HG03280 (cell line): ENCODE measurements at regions not wholly inside any gene's neighbourhood (a gene's known extent, or its start where the extent isn't known, plus 50 kb on each side); places are given as distances from the start of the nearest gene placed in this dataset.

Experiments used
- ATAC-seq: cut with Tn5 transposase; IDR thresholded peaks from one replicate; pipeline ENCODE4 v1.9.1; 2021; ENCODE audit warnings: mild to moderate bottlenecking, moderate library complexity; ENCODE audit not compliant: unreplicated experiment

DNA sequence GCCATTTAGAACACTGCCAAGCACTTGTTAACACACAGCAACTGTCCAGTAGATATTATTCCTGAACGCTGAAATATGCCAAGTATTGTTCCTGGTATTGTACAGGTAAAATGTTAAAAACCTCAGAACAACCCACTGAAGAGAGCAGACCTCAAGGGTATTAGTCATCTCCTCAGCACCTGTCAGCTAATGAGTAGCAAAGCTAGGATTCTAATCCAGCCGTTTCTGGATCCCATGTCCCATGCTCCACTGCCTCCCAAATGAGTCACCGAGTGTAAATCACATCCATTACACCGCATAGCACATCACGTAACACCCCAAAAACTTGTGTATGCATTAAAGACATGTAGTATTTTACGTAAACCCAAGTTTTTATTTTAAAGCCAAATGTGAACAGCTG lies 705.4 kb upstream of the TENM4 start:
- ATAC-seq, result no peak

DNA sequence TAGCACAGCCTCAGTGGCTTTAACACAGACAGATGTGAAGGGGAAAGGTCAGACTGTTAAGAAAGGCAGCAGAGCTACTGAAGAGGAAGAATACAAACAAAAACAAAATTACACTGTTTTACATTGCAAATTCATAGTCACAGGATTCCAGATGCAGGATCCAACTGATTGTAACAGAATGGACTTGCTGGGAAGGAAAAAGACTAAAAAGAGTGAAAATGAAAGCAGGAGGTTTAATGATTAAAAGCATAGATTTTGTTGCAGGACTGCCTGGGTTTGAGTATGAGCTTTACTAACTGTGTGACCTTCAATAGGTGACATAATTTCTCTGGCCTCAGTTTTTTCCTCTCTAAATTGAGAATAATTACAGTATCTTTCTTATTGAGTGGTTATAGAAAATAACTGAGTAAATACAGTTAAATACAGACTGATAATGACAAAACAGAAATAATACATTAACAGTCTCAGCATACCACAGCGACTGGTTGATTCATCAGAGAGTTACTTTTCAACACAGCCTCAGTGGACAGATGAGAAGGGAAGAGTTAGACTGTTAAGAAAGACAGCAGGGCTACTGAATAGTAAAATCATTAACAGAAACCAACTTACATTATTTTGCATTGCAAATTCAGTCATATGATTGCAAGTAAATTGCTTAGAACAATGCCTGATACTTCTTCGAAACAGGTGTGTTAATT lies 704.2 kb upstream of the TENM4 start:
- no peak for ATAC-seq

DNA sequence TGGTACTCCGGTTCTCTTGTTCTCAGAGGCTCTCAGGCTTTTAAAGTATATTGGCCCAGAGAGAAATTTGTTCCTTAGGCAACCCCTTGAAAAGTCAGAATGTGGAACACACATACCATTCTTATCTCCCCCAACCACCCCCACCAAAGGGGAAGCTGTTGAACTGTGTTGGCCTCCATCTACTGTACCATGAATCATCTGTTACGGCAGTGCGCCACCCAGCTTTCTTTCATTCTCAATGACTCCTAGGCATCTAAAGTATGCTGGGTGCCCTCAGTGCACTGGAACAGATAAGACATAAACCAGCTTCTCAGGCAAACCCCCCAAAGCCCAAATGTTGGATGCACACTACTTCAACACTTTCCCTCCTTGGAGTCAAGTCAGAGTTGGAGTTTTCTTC lies 696.2 kb upstream of the TENM4 start:
- ATAC-seq, result no peak

DNA sequence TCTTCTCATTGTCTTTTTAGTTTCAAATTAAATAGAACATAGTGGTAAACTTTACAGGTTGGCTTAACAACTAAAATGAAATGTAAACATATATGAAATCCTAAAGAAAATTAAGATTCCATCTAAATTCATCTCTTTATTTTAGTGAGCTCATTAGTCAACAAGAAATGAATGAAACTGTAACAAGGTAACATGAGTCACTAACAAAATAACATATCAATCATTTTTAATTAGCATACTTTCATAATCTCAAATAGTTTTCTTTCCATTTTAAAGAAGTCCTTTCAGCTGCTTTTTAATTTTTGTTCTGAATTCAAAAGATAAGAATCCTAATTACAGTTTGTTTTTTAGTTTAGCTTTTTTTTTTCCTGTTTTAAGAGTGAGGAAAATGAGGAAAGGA lies 688.6 kb upstream of the TENM4 start:
- ATAC-seq, result no peak

DNA sequence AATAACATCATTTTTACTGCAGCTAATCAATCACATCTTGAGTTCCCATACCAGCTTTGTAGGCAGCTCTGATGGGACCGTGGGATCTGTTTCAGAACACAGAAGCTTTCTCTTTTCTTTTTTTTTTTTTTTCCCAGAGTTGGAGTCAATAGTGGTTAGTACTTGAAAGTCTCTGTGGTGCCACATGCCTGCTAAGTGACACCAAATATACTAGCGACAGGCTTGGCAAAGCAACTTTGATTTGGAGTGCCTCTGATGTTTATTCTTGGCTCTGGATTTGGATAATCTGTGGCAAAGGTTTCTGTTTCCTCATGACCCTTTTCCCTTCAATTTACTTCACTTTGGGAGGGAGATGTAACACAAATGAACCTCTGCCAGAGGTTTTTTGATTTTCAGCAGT lies 681.4 kb upstream of the TENM4 start:
- no peak for ATAC-seq

DNA sequence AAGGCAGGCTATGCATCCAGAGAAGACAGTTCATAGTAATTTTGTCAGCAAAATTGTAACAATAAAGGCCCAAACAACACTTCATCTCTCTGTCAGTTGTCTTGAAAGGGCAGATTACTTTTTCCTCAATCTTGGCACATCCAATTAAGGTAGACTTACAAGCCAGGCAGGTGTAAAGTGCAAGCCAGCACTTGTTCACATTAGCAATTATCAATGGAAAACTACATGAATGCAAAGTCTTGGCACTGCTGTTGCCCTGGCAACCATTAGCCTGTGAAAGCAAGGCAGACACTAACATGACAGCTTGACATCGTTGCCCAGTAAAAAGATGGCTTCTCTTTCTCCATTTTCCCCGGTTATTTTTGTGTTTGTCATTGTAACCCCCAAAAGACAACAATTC lies 677.2 kb upstream of the TENM4 start:
- no peak for ATAC-seq

DNA sequence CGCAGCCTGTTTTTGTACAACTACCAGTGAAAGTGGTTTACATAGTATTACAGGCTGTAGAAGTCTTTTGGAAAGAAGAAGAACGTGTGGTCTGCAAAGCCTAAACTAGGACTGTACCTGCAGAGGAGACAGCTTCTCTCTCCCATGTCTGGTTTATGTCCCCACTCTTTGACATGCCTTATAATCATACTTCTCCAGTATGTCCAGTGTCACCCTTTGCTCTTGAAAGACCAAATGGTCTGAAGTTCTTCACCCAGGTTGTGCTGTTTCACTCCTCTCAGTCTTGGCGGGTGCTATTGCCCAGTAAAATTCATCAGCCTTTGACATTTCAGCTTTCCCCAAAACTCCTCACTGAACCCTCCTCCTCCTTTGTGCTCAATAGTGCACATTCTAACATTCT lies 676.0 kb upstream of the TENM4 start:
- no peak for ATAC-seq

DNA sequence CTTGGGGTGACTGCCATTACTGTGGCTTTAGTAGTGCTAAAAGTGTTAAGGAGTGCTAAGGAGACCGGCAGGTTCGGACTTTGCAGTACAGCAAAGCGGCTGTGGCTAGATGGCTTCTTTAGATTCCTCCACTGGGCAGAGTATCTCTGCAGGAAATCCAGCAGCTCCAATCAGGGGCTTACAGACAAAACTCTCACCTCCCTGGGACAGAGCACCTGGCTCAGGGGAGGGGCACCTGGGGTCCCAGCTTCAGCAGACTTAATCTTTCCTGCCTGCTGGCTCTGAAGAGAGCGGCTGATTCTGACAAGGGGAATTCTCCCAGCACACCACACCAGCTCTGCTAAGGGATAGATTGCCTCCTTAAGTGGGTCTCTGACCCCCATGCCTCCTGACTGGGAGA lies 668.8 kb upstream of the TENM4 start:
- no peak for ATAC-seq

DNA sequence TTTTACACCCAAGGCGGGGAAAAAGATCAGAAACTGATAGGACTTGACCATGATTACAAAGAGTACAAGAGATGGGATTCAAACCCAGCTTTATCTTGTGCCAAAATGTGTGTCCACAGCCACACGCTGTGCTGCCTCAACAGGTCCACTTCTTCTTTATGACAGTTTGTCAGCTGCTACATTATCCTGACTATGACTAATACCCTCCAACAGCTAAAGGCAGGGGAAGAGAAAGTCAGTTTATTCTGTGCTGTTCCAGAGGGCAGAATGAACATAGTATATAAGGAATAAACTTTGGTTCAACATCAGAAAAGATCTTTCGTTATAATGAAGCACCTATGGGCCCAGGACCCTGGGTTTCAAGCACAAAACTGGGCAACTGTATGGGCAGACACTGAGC lies 668.2 kb upstream of the TENM4 start:
- ATAC-seq, result no peak

DNA sequence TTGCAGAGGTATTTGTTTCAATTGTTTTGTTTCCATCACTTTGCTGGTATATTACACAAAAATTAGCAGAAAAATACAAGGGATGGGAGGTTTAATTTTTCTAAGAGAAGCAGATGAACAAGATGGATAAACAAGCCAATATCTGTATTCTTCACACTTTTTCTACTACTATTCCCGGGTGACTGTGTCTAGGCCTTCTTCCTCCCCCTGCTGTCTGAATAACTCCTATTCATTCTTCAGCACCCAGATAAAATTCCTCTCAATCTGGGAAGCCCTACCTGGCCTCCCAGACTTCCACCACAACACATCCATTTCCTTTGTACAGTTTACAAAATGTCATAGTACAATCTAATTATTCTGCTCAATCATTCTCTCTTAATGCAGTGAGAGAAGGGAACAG lies 666.6 kb upstream of the TENM4 start:
- no peak for ATAC-seq

DNA sequence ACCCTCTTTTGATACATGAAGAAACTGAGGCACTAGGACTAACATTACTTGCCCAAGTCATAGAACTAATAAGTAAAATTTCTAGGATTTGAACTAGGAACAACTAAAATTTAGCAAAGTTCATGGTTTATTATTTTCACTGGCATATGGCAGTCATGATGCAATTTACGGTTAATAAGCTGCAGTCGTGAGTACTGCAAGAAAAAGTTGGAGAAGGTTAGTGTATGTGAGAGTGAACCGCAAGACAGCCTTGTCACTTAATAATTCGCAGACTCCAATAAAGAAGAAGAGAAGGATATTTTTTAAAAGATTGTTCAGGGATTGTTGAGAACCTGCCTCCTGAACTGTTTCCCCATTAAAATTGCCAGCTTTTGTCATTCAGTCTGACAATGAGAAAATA lies 663.4 kb upstream of the TENM4 start:
- no peak for ATAC-seq

DNA sequence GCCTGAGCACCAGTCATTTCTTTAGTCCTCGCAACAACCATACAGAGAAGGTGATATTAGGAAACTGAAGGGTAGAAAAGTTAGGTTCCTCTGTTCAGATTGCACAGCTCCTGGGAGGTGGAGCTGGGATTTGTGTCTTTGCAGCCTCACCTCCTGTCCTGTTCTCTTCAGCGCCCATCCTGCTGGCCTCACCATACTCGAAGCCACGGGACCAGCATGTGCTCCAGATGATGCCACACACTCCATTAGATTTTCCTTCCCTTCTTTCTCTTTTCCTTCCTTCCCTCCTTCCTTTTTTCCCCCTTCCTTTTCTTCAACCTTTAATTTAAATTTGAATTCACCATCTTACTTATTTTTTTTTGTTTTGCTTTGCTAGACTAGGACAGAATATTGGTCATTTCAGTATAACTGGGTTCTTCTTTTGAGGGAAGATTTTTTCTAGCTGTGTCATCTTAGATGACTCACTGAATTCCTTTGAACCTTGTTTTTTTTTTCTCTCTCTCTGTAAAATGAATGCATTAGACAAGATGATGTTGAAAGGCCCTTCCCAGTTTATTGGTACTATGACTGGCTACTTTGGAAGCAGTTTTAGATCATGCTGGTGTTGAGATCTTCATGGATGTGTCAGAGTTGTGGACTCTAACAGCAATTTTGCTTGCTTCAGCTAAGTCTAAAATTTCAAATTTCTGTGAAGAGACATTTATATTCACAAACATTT lies 662.5 kb upstream of the TENM4 start:
- no peak for ATAC-seq

DNA sequence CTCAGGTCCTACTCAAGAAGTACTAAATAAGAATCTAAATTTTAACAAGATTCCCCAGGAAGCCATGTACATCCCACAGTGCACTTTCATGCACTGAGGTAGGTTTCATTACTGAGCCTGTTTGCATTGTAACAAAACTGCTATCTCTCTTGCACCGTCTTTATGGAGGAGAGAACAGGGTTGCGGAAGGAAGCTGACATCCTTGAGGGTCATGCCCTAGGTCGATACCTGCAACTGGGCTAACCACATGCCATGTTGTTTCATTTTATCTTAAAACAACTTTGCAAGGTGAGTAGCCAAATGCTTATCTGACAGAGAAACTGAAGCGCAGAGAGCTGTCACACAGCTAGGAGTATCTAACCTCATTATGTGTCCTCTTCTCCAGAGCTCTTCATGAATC lies 656.3 kb upstream of the TENM4 start:
- no peak for ATAC-seq

DNA sequence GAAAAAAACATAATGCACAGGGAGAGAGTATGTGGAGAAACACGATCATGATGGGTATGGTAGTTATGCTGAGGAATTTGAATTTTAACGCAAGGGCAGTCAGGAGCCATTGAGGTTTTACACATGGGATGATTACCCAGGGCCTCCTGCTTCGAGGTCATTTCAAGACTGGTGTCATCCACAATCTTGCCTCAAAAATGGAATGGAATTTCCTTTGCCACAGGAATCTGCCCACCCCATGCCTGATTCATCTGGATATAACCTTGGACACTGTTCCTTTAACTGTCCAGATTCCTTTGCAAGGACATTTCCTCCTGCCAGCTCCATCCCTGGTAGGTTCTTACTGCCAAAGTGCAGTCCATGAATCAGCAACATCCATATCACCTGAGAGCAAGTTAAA lies 655.9 kb upstream of the TENM4 start:
- ATAC-seq, result no peak

DNA sequence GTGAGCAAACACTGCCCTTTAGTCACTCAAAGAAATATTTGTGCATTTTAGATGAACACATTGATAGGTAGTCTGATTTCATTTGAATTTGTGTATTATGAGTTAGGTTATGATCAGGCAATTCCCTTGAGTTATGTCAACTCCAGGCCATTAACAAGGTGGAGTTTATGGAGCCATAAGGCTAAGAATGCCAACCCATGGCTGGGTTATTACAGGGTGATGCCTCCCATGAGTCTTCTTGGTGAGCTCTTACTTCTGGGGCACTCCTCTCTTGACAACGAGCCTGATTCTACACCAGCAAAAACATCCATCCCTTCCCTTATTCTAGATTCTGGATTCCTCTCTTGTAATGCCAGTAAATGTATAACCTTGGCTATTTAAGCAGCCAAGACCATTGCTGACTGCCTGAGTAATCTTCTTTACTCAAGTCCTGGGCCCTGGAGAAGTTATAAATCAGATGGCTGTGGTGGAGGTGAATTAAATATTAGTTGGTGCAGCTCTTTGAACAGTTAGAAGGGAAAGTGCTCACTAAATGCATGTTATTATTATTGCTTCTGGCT lies 645.7 kb upstream of the TENM4 start:
- ATAC-seq, result no peak

DNA sequence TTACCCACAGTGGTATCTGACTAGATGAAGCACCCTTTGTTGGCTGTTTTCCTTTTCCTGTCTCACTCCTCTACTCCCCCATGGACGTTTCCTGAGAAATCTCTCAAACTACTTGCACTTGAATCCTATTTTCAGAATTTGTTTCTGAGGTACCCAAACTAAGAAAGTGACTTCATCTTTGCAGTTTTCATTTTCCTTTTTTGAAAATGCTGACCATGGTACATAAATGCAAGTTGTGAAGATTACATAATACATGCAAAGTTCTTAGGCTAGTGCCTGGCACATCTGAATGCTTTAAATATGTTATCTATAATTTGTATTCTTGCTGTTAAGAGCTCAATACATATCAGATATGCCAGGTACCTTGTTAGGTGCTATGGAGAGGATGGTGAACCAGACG lies 644.7 kb upstream of the TENM4 start:
- no peak for ATAC-seq

DNA sequence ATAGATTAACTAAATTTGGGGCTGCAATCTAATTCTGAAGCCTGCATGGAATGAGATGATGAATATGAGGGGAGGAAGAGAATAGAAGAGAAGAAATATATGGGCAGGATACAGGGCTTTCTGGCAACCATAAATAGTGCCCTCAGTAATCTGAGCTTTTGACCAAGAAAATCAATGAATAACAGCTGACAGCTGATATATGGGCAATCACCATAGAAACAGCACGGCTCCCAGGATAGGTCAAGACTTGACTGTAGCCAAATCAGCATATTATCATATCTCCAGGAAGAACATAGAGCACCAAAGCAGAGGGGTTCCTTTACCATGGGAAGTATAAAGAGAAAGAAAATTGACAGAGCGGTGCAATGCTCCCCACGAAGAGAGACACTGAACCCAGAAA lies 643.8 kb upstream of the TENM4 start:
- no peak for ATAC-seq

DNA sequence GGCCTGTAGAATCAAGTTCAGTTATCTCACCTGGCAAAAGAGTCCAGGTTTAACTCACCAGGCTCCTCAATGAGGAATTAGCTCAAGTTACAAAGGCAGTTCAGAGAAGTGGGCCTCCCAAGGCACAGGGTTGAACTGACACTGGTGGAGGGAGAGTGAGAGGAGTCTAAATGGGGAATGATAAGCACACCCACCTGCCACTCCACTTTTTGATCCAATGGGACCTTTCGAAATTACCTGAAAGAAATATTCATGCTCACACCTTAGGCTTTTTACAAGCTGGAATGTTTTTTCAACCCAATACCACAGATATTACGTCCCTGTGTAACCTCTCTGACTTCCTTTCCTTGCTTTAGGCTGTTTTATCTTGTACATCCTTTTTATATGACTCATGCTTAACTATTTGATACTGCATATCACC lies 642.7 kb upstream of the TENM4 start:
- no peak for ATAC-seq

DNA sequence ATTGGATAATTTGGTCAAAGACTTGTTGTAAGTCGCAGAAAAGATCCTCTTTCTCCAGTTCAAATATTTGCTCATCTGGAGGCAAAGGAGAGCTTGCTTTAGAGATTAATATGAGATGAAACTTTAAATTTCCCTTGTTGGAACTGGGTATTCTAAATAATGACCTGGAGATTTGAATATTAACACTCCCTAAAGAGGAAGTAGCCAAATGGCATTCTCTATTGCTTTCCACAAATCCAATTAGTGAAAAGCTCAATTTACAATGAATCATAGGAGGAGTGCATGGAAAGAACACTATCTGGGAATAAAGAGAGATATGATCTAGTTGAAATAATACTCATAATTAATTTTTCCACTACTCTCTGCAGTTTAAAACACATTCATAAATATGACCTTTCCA lies 641.6 kb upstream of the TENM4 start:
- ATAC-seq, result no peak

DNA sequence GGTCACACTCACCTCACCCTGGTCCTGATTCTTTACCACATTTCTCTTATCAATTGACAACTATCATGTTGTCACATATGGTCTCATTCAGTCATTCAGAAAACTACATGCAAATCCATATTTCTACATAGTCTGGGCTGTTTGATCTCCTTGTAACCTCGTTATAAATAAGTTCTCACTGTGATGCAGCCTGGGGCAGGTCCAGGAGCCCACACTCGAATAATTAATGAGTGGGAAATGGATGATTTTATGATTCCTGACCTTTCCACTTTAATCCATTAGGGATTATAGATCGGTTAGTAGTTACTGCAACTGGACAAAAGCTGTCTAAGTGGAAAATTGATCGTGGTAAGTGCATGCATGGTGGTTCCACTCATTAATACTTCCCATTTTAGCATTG lies 636.3 kb upstream of the TENM4 start:
- ATAC-seq, result no peak

DNA sequence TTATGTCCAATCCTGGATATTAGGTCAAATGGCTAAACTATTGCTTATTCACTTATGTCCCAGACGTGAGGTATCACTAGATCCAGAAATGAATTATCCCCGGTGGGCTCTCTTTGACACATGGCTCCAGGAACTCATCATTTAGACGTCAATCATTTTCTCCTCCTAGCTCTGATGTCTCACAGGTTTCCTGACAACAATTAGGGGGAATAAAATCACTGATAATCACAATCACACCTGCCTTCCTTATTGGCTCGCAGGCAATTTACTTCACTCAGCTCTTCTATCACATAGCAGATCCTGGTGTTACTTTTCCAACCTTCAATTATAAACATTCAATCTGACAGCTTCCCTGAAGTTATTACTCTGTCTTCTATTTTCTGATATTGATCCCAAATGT lies 634.0 kb upstream of the TENM4 start:
- ATAC-seq, result no peak

DNA sequence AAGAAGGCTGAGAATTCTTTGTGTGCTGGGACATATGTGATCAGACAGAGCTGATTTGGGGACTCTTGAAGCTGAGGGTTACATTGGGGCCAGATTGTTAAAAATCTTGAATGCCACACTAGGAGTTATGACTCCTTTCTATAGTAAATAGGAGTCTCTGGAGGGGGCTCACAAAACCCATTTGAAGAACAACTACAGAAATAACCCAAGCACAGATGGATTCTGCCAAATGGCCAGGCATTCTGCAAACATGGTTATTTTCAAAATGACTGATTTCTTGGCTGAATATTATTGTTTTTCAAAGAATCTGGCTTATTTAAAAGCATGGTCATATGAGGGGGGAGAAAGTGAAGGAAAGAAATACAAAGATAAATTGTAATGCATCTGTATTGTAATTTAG lies 625.5 kb upstream of the TENM4 start:
- no peak for ATAC-seq

DNA sequence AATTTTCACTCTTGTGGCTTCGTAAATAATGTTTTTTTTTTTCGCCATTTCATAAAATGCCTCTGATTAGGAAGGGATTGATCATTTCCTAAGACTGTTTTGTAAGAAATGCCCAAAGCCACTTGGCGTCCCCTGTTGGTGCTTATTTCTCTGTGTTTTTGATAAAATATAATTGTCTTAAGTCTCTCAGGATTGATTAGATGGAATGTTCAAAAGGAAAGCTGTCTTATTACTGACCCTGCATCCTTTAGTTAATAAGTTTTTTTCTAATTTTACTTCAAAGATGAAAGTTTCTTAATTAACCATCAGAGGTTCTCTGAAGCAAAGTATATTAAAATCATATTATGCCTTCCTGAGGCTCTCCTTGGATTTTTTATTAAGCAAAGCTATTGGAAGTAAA lies 624.3 kb upstream of the TENM4 start:
- no peak for ATAC-seq
